ENCODE measurements at regions not wholly inside any gene's neighbourhood (a gene's known extent, or its start where the extent isn't known, plus 50 kb on each side); places are given as distances from the start of the nearest gene placed in this dataset.

DNA sequence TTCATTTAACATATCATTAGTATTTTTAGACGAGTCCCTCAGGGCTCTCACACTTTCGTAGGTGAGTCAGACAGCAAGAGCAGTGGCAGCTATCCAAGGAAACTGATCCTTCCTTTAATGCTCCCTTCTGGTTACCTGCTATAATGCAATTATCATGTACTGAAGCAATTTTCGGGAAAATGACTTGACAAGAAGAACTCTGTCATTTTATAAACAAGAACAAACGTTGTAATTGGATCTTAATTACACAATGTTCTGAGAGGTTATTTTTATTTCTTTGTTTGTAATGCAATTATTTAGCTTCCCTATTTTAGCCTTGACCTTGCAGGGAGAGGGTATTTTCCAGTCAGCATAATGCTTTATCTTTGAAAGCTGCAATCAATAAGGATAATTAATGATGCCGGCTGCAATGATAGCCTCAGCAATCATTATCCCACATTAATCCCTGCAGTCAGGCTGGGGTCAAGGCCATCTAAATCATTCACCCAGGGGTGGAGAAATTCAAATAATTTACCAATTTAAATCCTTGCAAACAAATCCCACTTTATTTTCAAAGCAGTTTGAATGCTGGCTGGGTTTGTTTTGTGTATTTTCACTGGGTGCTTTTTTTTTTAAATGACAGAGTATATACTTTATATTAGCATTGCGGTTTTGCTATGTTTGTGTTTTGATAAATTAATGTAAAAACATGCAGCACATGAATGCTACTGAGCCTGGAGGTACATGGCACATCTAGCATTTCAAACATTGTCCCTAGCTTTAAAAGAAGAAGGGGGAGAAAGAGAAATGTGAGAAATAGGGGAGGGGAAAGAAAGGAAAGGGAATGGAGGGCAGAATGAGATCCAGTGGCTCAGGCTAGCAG is 249.9 kb downstream of the SHOX2 start:
- TF ChIP-seq TAF1 (IDR thresholded peaks at IDR 0.05; ENCODE audit: borderline replicate concordance, insufficient read depth, low read length) (no peak), POLR2AphosphoS5 (IDR thresholded peaks at IDR 0.05; ENCODE audit: low read depth, low read length) (no peak)
